OCI-LY3 (cell line): ENCODE measurements at regions not wholly inside any gene's neighbourhood (a gene's known extent, or its start where the extent isn't known, plus 50 kb on each side); places are given as distances from the start of the nearest gene placed in this dataset.
"Not testable (repeated sequence)": the region's sequence is repeated elsewhere in the genome, so short reads cannot be mapped to it uniquely, and the experiment has no call there.

Source experiments
- H2AFZ ChIP-seq: fragments of 200-600, 300-600 bp; shearing (Covaris generic); 2 replicates; pipeline ENCODE4 v1.6.0; 2014; ENCODE audit warnings: antibody characterized with exemption, low read depth, low read length
- H3K27ac ChIP-seq: fragments of 200-600, 300-600 bp; sonication (generic); 2 replicates; pipeline ENCODE4 v1.5.1; 2014; ENCODE audit warnings: mild to moderate bottlenecking, low read length, moderate library complexity, mixed read lengths
- H3K27me3 ChIP-seq: fragments of 200-600, 300-600 bp; sonication (generic); 2 replicates; pipeline ENCODE4 v1.6.1; 2014; ENCODE audit warnings: low read depth, low read length, mixed read lengths
- H3K36me3 ChIP-seq: fragments of 200-600, 300-600 bp; sonication (generic); replicated peaks from 2 replicates; pipeline ENCODE3; 2014; ENCODE audit warnings: low read depth, low read length, mixed read lengths
- H3K4me1 ChIP-seq: fragments of 300-600, 200-600 bp; sonication (generic); 2 replicates; pipeline ENCODE4 v1.6.1; 2014; ENCODE audit warnings: low read length, mixed read lengths
- H3K4me2 ChIP-seq: fragments of 200-600, 300-600 bp; sonication (generic); 2 replicates; pipeline ENCODE4 v1.6.1; 2014; ENCODE audit warnings: low read length, mixed read lengths
- H3K4me3 ChIP-seq: fragments of 300-600, 200-600 bp; sonication (generic); 2 replicates; pipeline ENCODE4 v1.5.1; 2014; ENCODE audit warnings: antibody characterized with exemption, mild to moderate bottlenecking, low read length, moderate library complexity
- H3K79me2 ChIP-seq: fragments of 300-600, 200-600 bp; shearing (Covaris generic); 2 replicates; pipeline ENCODE4 v1.6.1; 2014; ENCODE audit warnings: mild to moderate bottlenecking, low read length, mixed read lengths
- H3K9ac ChIP-seq: fragments of 300-600, 200-600 bp; shearing (Covaris generic); 2 replicates; pipeline ENCODE4 v1.6.0; 2014; ENCODE audit warnings: mild to moderate bottlenecking, low read length, moderate library complexity
- H3K9me3 ChIP-seq: fragments of 200-600, 300-600 bp; shearing (Covaris generic); 2 replicates; pipeline ENCODE4 v1.6.1; 2014; ENCODE audit warnings: low read length, mixed read lengths; ENCODE audit not compliant: insufficient read depth
- H4K20me1 ChIP-seq: fragments of 200-600, 300-600 bp; sonication (generic); 2 replicates; pipeline ENCODE4 v1.6.1; 2016; ENCODE audit warnings: low read length, mixed read lengths; ENCODE audit not compliant: insufficient read depth
- EZH2phosphoT487 ChIP-seq: fragments of 200-600 bp; shearing (Covaris generic); IDR thresholded peaks from 2 replicates; pipeline ENCODE4 v1.6.1; 2018; ENCODE audit warnings: antibody characterized with exemption, mixed run types, low read depth
- TF ChIP-seq, protein P1 (sequence below): fragments of 200-600, 300-600 bp; sonication (generic); IDR thresholded peaks from 2 replicates; pipeline ENCODE4 v1.5.1; 2014; ENCODE audit warnings: antibody characterized with exemption, low read length, low read depth

DNA sequence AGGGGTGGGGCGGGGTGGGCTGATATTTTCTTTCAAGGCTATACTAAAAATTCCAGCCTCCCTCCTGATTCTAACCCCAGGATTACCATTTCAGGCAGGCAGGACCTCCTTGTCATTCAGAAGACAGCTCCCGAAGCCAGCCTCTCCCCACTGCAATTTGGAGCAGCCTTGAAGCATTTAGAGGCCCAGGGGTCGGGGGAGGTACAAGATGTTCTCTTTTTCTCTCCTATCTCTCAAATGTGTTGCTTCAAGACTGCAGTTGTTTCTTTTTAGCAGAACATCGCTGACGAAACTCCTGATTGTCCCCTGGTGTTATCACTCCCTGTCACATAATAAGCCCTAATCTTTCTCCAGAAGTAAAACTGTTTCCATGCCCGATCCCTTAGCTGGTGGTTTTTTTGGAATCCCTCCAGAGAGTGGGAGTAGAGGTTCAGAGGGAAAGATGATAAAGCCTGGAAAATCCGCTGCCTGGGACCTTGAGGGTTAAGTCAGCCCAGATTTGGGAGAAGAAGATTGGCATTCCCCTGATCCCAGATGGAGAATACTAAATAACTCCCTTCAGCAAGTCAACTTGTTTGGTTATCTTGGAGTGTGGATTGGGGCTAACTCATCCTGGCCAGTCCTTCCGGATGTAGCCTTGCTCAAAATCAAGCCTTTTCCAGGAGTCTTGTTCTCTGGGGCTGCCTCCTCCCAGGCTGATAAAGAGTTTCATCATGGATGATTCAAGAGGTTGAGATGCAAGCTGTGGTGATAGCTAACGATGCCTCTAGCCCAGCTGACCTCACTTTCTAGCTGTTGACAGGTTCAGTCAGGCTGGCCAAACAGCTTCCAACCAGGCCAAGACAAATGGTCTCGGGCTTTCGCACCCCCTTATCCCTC is 71.3 kb downstream of the SOX9 start:
- Histone ChIP-seq H2AFZ (no peak overlapping the region), H3K4me1 (peaks cover 15% of the 10 kb centered on the region), H4K20me1 (no peaks in the 10 kb centered on the region), H3K27me3 (no peaks in the 10 kb centered on the region), H3K4me3 (no peak overlapping the region), H3K27ac (no peak overlapping the region), H3K4me2 (no peak overlapping the region), H3K9me3 (no peaks in the 10 kb centered on the region), H3K36me3 (no peaks in the 10 kb centered on the region), H3K79me2 (no peaks in the 10 kb centered on the region), H3K9ac (no peak overlapping the region)
- no peak for TF ChIP-seq EZH2phosphoT487

DNA sequence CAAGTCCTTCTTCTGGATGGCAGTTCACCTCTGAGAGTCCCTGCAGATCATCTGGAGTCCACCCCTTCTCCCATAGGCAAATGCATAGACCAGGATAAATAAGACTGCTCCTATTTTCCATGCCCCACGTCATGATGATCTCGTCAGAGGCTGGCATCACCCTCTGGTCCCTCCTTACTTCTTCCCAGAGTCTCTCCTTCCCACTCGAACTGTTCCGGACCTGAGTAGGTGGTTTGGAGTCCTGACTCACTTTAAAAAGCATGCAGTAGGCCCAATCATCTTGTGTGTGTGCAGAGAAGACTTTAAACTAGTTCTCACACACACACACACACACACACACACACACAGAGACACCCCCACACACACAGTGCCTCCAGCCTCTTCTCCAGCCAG is 72.0 kb downstream of the SOX9 start:
- H3K79me2 ChIP-seq = no peaks in the 10 kb centered on the region
- no peak overlapping the region for H3K27ac ChIP-seq
- H3K4me2 ChIP-seq = no peak overlapping the region
- no peak overlapping the region for H3K4me3 ChIP-seq
- H3K9ac ChIP-seq = no peak overlapping the region
- no peaks in the 10 kb centered on the region for H3K36me3 ChIP-seq
- TF ChIP-seq EZH2phosphoT487 = no peak
- TF ChIP-seq, protein P1, sequence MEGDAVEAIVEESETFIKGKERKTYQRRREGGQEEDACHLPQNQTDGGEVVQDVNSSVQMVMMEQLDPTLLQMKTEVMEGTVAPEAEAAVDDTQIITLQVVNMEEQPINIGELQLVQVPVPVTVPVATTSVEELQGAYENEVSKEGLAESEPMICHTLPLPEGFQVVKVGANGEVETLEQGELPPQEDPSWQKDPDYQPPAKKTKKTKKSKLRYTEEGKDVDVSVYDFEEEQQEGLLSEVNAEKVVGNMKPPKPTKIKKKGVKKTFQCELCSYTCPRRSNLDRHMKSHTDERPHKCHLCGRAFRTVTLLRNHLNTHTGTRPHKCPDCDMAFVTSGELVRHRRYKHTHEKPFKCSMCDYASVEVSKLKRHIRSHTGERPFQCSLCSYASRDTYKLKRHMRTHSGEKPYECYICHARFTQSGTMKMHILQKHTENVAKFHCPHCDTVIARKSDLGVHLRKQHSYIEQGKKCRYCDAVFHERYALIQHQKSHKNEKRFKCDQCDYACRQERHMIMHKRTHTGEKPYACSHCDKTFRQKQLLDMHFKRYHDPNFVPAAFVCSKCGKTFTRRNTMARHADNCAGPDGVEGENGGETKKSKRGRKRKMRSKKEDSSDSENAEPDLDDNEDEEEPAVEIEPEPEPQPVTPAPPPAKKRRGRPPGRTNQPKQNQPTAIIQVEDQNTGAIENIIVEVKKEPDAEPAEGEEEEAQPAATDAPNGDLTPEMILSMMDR = no peak
- H3K27me3 ChIP-seq = no peaks in the 10 kb centered on the region
- no peaks in the 10 kb centered on the region for H3K9me3 ChIP-seq
- peaks cover 15% of the 10 kb centered on the region for H3K4me1 ChIP-seq
- no peaks in the 10 kb centered on the region for H4K20me1 ChIP-seq
- no peak overlapping the region for H2AFZ ChIP-seq

DNA sequence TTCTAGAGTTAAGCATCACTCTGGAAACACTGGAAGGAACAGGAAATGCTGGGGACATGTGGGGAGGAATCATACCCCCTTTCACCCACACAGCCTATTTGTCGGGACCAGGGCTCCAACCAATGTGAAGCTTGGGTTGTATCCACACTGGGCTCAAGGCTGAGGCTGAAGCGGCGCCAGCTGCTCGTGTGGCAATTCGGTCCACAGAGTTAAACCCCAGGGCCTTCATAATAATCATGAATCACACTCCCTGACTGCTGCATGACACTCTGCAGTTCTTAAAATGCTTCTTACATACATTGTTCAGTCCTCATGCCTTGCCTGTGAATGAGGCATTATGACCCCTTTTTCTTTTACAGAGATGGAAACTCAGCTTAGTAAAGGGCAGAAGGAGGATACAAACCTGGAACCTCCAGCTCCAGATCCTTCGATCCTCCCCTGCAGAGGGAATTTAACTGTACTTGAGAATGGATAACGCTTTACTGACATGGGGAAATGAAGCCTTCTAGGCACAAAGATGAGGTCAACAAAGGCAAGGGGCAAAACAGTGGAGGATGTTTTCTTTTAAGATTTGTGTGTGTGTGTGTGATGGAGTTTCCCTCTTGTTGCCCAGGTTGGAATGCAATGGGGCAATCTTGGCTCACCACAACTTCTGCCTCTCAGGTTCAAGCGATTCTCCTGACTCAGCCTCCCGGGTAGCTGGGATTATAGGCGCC is 72.7 kb downstream of the SOX9 start:
- Histone ChIP-seq H3K9ac (no peak overlapping the region), H3K9me3 (no peaks in the 10 kb centered on the region), H3K27ac (no peak overlapping the region), H3K4me1 (peaks cover 15% of the 10 kb centered on the region), H3K4me2 (no peak overlapping the region), H3K27me3 (no peaks in the 10 kb centered on the region), H4K20me1 (no peaks in the 10 kb centered on the region), H3K4me3 (no peak overlapping the region), H2AFZ (no peak overlapping the region), H3K36me3 (no peaks in the 10 kb centered on the region), H3K79me2 (no peaks in the 10 kb centered on the region)
- no peak for TF ChIP-seq EZH2phosphoT487
- TF ChIP-seq, protein P1 = no peak

DNA sequence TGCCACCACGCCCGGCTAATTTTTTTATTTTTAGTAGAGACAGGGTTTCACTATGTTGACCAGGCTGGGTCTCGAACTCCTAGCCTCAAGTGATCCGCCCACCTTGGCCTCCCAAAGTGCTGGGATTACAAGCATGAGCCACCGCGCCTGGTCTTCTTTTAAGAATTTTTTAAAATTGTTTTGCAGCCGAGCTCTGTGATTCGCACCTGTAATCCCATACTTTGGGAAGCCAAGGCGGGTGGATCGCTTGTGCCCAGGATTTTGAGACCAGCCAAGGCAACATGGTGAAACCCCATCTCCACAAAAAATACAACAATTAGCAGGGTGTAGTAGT is 73.3 kb downstream of the SOX9 start:
- not testable (repeated sequence) for H3K9me3 ChIP-seq, H3K79me2 ChIP-seq, H3K9ac ChIP-seq, H2AFZ ChIP-seq, H3K27me3 ChIP-seq, H3K4me2 ChIP-seq, H3K4me3 ChIP-seq, H4K20me1 ChIP-seq, H3K36me3 ChIP-seq, H3K27ac ChIP-seq
- peaks cover 15% of the 10 kb centered on the region for H3K4me1 ChIP-seq

DNA sequence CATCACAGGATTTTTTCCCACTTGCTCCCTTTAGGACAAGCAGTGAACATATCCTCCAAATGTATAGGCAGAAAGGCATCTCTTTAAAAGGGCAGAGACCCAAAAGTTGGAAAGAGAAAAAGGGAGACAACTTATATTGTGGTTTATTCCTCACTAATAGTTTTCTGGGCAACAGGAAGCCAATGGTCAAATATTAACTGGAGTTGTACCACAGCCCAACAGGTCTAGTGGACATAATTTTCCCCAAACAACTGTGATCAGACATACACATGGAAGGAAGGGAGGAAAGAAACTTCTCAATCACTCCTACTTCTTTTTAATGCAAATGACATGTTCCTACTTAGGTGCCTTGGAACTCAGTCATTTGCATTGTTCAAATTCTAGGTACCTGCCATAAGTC is 78.4 kb downstream of the SOX9 start:
- Histone ChIP-seq H3K27me3 (no peaks in the 10 kb centered on the region), H2AFZ (no peak overlapping the region), H3K9me3 (no peaks in the 10 kb centered on the region), H3K27ac (no peak overlapping the region), H3K9ac (no peak overlapping the region), H3K4me3 (no peak overlapping the region), H3K36me3 (no peaks in the 10 kb centered on the region), H3K4me2 (no peak overlapping the region), H3K79me2 (no peaks in the 10 kb centered on the region), H4K20me1 (no peaks in the 10 kb centered on the region), H3K4me1 (no peaks in the 10 kb centered on the region)
- TF ChIP-seq, protein P1 = no peak
- no peak for TF ChIP-seq EZH2phosphoT487
